ENCODE measurements at regions not wholly inside any gene's neighbourhood (a gene's known extent, or its start where the extent isn't known, plus 50 kb on each side); places are given as distances from the start of the nearest gene placed in this dataset.

DNA sequence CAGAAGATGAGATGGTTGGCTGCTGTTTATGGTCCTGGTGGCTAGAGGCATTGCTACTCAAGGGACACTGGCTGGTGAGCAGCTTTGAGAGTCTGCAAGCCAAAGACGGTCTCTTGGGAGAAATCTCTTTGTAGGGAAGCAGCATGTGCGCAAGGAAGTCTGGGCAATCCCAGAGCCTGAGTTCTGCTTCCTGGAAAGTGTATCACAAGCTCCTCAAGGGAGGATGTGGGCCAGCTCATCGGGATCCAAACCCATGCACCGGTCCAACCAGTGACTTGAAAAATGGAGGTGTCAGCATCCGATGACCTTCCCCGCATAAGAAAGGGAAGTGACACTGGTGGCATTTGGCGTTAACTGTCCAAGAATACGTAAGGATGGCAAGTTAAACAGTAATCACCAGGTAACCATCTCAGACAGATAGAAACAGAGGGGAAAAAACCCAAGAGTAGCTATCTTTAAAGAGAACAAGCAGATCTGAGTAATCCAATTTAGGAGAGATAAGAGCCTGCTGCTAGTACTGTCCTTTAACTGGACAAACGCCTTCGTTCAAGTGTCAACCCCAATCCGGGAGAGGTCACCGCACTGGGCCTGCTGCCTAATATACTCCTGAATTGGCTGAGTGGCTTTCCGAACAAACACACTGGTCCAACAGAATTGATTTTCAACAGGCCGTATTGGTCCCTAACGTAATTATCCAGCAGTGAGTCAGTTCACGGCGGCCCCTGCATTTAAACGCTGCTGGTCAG is 303.0 kb upstream of the ZFHX3 start:
- Histone ChIP-seq H3K4me2 (ENCODE audit: extremely low read depth, insufficient read depth, low read length) (no peak overlapping the region), H3K4me3 (replicated peaks in 1 of 4; ENCODE audit: control extremely low read depth in 1 of 4, insufficient read depth in 1 of 4, low read depth in 3 of 4, low read length in 4 of 4) (no peak overlapping the region), H3K27me3 (ENCODE audit: control insufficient read depth, insufficient read depth, low read length) (peaks cover 4% of the 10 kb centered on the region), H3K36me3 (ENCODE audit: control insufficient read depth, insufficient read depth, low read length) (no peaks in the 10 kb centered on the region), H4K20me1 (ENCODE audit: control insufficient read depth, extremely low read depth, insufficient read depth, low read length) (no peaks in the 10 kb centered on the region), H3K9ac (ENCODE audit: insufficient read depth, low read length) (no peak overlapping the region), H2AFZ (ENCODE audit: low read length) (no peak overlapping the region), H3K27ac (ENCODE audit: insufficient read depth, low read length) (no peak overlapping the region), H3K79me2 (ENCODE audit: control insufficient read depth, insufficient read depth, low read length) (no peaks in the 10 kb centered on the region), H3K9me3 (ENCODE audit: control insufficient read depth, insufficient read depth, low read depth, low read length) (no peaks in the 10 kb centered on the region), H3K4me1 (ENCODE audit: control insufficient read depth, extremely low read depth, insufficient read depth, low read length) (no peaks in the 10 kb centered on the region)
- no peak for DNase-seq (ENCODE audit: low read depth in 2 of 2)
- TF ChIP-seq, protein P1, sequence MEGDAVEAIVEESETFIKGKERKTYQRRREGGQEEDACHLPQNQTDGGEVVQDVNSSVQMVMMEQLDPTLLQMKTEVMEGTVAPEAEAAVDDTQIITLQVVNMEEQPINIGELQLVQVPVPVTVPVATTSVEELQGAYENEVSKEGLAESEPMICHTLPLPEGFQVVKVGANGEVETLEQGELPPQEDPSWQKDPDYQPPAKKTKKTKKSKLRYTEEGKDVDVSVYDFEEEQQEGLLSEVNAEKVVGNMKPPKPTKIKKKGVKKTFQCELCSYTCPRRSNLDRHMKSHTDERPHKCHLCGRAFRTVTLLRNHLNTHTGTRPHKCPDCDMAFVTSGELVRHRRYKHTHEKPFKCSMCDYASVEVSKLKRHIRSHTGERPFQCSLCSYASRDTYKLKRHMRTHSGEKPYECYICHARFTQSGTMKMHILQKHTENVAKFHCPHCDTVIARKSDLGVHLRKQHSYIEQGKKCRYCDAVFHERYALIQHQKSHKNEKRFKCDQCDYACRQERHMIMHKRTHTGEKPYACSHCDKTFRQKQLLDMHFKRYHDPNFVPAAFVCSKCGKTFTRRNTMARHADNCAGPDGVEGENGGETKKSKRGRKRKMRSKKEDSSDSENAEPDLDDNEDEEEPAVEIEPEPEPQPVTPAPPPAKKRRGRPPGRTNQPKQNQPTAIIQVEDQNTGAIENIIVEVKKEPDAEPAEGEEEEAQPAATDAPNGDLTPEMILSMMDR (conservative IDR thresholded peaks at IDR 0.05 in 1 of 2, IDR thresholded peaks at IDR 0.05 in 1 of 2; ENCODE audit: low read depth in 1 of 2, low read length in 2 of 2) = no peak
- TF ChIP-seq EZH2 (IDR thresholded peaks at IDR 0.05; ENCODE audit: low read length, missing control alignments) = no peak

DNA sequence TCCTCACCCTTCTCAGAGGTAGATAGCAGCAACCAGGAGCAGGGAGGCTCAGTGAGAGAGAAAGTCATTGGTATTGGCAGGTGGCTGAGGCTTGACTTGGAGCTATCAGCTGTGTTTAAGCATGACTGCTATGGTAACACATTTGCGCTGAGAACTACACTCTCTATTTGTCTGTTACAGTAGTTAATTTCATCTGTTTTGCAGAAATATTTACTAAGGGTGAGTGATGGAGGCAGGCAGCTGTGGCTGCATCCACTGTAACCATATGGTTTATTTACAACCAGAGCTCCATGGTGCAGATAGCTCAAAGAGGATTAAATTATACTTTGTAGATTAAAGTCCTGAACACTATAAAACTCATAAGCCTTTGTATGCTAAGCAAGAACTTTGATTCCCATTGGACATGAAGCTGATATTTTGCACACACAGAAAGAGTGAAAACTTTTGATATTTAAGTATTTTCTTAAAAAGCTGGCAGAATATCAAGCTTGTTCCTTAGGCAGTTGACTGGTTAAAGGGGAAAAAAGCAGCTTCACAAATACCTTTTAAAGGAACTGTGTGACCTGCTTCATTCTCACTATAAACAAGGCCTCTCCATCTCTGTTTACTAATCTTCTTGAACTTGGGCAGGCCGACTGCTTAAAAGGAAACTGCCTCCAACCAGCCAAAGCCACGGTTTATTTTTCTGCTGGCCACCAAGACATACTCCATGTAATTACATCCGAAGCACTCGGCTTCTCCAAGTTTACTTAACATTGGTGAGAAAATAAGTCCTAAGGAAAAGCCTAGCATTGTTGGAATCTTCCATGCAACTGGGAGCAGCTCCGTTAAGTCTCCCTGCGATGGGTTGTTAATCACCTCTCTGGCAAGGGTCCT is 299.8 kb upstream of the ZFHX3 start:
- TF ChIP-seq, protein P1 (conservative IDR thresholded peaks at IDR 0.05 in 1 of 2, IDR thresholded peaks at IDR 0.05 in 1 of 2; ENCODE audit: low read depth in 1 of 2, low read length in 2 of 2) = no peak
- no peak for TF ChIP-seq EZH2 (IDR thresholded peaks at IDR 0.05; ENCODE audit: low read length, missing control alignments)

DNA sequence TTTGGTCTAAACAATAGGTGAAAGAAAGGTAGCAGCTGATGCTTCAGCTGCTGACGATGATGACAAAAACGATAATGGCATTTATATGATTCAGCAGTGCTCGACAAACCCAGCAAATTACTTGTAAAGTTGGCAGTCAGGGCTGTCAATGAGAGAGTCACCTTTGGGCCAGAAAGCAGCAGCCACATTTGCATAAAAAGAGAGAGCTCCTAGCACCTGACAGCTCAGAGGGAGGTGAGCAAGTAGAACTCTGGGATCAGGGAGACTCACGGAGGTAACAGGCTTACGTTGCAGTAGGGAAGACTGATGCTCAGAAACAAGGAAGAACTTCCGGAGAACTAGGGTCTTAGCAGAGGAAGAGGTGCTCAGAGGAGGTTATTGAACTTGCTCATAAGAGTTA is 291.9 kb upstream of the ZFHX3 start:
- Histone ChIP-seq H2AFZ (ENCODE audit: low read length) (no peak overlapping the region), H3K4me3 (replicated peaks in 1 of 4; ENCODE audit: control extremely low read depth in 1 of 4, insufficient read depth in 1 of 4, low read depth in 3 of 4, low read length in 4 of 4) (no peak overlapping the region), H4K20me1 (ENCODE audit: control insufficient read depth, extremely low read depth, insufficient read depth, low read length) (no peaks in the 10 kb centered on the region), H3K9ac (ENCODE audit: insufficient read depth, low read length) (no peak overlapping the region), H3K36me3 (ENCODE audit: control insufficient read depth, insufficient read depth, low read length) (no peaks in the 10 kb centered on the region), H3K79me2 (ENCODE audit: control insufficient read depth, insufficient read depth, low read length) (no peaks in the 10 kb centered on the region), H3K27ac (ENCODE audit: insufficient read depth, low read length) (no peak overlapping the region), H3K4me2 (ENCODE audit: extremely low read depth, insufficient read depth, low read length) (no peak overlapping the region), H3K4me1 (ENCODE audit: control insufficient read depth, extremely low read depth, insufficient read depth, low read length) (no peaks in the 10 kb centered on the region), H3K27me3 (ENCODE audit: control insufficient read depth, insufficient read depth, low read length) (no peaks in the 10 kb centered on the region), H3K9me3 (ENCODE audit: control insufficient read depth, insufficient read depth, low read depth, low read length) (no peaks in the 10 kb centered on the region)
- TF ChIP-seq, protein P1 (conservative IDR thresholded peaks at IDR 0.05 in 1 of 2, IDR thresholded peaks at IDR 0.05 in 1 of 2; ENCODE audit: low read depth in 1 of 2, low read length in 2 of 2) = no peak
- no peak for TF ChIP-seq EZH2 (IDR thresholded peaks at IDR 0.05; ENCODE audit: low read length, missing control alignments)
- DNase-seq (ENCODE audit: low read depth in 2 of 2) = no peak

More for the DNA sequence above, 299.8 kb upstream of the ZFHX3 start:
- no peak overlapping the region for H2AFZ ChIP-seq (ENCODE audit: low read length)
- H3K9ac ChIP-seq (ENCODE audit: insufficient read depth, low read length) = no peak overlapping the region
- peaks cover 4% of the 10 kb centered on the region for H3K27me3 ChIP-seq (ENCODE audit: control insufficient read depth, insufficient read depth, low read length)
- no peak overlapping the region for H3K4me3 ChIP-seq (replicated peaks in 1 of 4; ENCODE audit: control extremely low read depth in 1 of 4, insufficient read depth in 1 of 4, low read depth in 3 of 4, low read length in 4 of 4)
- H4K20me1 ChIP-seq (ENCODE audit: control insufficient read depth, extremely low read depth, insufficient read depth, low read length) = no peaks in the 10 kb centered on the region
- no peak overlapping the region for H3K4me2 ChIP-seq (ENCODE audit: extremely low read depth, insufficient read depth, low read length)
- peak in 1 of 2 donors; percentile 4 for DNase-seq (ENCODE audit: low read depth in 2 of 2)
- no peak overlapping the region for H3K27ac ChIP-seq (ENCODE audit: insufficient read depth, low read length)
- no peaks in the 10 kb centered on the region for H3K9me3 ChIP-seq (ENCODE audit: control insufficient read depth, insufficient read depth, low read depth, low read length)
- no peaks in the 10 kb centered on the region for H3K4me1 ChIP-seq (ENCODE audit: control insufficient read depth, extremely low read depth, insufficient read depth, low read length)
- H3K79me2 ChIP-seq (ENCODE audit: control insufficient read depth, insufficient read depth, low read length) = no peaks in the 10 kb centered on the region
- no peaks in the 10 kb centered on the region for H3K36me3 ChIP-seq (ENCODE audit: control insufficient read depth, insufficient read depth, low read length)

All from fibroblast of lung (primary cell).